H9 (cell line): ENCODE measurements at regions not wholly inside any gene's neighbourhood (a gene's known extent, or its start where the extent isn't known, plus 50 kb on each side); places are given as distances from the start of the nearest gene placed in this dataset.

Source experiments
- DNase-seq: peaks from one replicate; pipeline ENCODE4 v3.0.0-alpha.2; 2017
- H2AFZ ChIP-seq: one replicate; pipeline ENCODE4 v1.6.1; 2013; ENCODE audit warnings: mild to moderate bottlenecking, low read length, control low read depth, moderate library complexity
- H2AK5ac ChIP-seq: 2 replicates; pipeline ENCODE4 v1.6.1; 2013; ENCODE audit warnings: low read length, control low read depth, mixed read lengths; ENCODE audit not compliant: insufficient read length
- H2BK120ac ChIP-seq: one replicate; pipeline ENCODE4 v1.6.1; 2013; ENCODE audit warnings: low read depth, mild to moderate bottlenecking, low read length, control low read depth, inconsistent platforms; ENCODE audit not compliant: poor library complexity, severe bottlenecking
- H2BK12ac ChIP-seq: 2 replicates; pipeline ENCODE4 v1.6.1; 2013; ENCODE audit warnings: low read length, control low read depth, mixed read lengths, low read depth; ENCODE audit not compliant: insufficient read length
- H2BK15ac ChIP-seq: 2 replicates; pipeline ENCODE4 v1.6.1; 2013; ENCODE audit warnings: low read depth, low read length, control low read depth
- H2BK20ac ChIP-seq: one replicate; pipeline ENCODE4 v1.6.1; 2013; ENCODE audit warnings: low read depth, mild to moderate bottlenecking, low read length, control low read depth, inconsistent platforms; ENCODE audit not compliant: poor library complexity, severe bottlenecking
- H2BK5ac ChIP-seq: 2 replicates; pipeline ENCODE4 v1.6.1; 2013; ENCODE audit warnings: low read length, control low read depth, mixed read lengths; ENCODE audit not compliant: insufficient read length
- H3K14ac ChIP-seq: 2 replicates; pipeline ENCODE4 v1.6.1; 2013; ENCODE audit warnings: low read length, control low read depth; ENCODE audit not compliant: insufficient read depth
- H3K18ac ChIP-seq: 2 replicates; pipeline ENCODE4 v1.6.1; 2013; ENCODE audit warnings: low read depth, mild to moderate bottlenecking, mixed read lengths, low read length, control low read depth; ENCODE audit not compliant: insufficient read length
- H3K23ac ChIP-seq: 2 replicates; pipeline ENCODE4 v1.6.1; 2013; ENCODE audit warnings: low read length, control low read depth, mixed read lengths, low read depth; ENCODE audit not compliant: insufficient read length
- H3K23me2 ChIP-seq: 2 replicates; pipeline ENCODE4 v1.6.1; 2013; ENCODE audit warnings: low read depth, mild to moderate bottlenecking, mixed read lengths, low read length, control low read depth; ENCODE audit not compliant: insufficient read length, poor library complexity, severe bottlenecking
- H3K27ac ChIP-seq: 2 replicates; pipeline ENCODE4 v1.5.1; 2013; ENCODE audit warnings: low read length, control low read depth, mixed read lengths, low read depth; ENCODE audit not compliant: insufficient read length
- H3K27me3 ChIP-seq: 2 replicates; pipeline ENCODE4 v1.6.1; 2013; ENCODE audit warnings: low read length, control low read depth, inconsistent platforms; ENCODE audit not compliant: insufficient read depth
- H3K4ac ChIP-seq: 2 replicates; pipeline ENCODE4 v1.6.1; 2013; ENCODE audit warnings: low read depth, mild to moderate bottlenecking, control low read depth, inconsistent platforms, low read length, moderate library complexity
- H3K4me1 ChIP-seq: 2 replicates; pipeline ENCODE4 v1.6.1; 2013; ENCODE audit warnings: low read length, control low read depth, inconsistent platforms; ENCODE audit not compliant: insufficient read depth
- H3K4me2 ChIP-seq: 2 replicates; pipeline ENCODE4 v1.6.1; 2013; ENCODE audit warnings: low read length, control low read depth, mixed read lengths; ENCODE audit not compliant: insufficient read length, insufficient read depth
- H3K56ac ChIP-seq: 2 replicates; pipeline ENCODE4 v1.6.1; 2013; ENCODE audit warnings: low read depth, mild to moderate bottlenecking, mixed read lengths, low read length, control low read depth; ENCODE audit not compliant: insufficient read length
- H3K79me1 ChIP-seq: 2 replicates; pipeline ENCODE4 v1.6.1; 2013; ENCODE audit warnings: low read depth, mild to moderate bottlenecking, moderate library complexity, low read length, control low read depth, inconsistent platforms; ENCODE audit not compliant: insufficient read depth, poor library complexity, severe bottlenecking
- H3K79me2 ChIP-seq: 2 replicates; pipeline ENCODE4 v1.6.1; 2013; ENCODE audit warnings: low read length, control low read depth, inconsistent platforms; ENCODE audit not compliant: insufficient read depth
- H3K9ac ChIP-seq: 2 replicates; pipeline ENCODE4 v1.6.1; 2013; ENCODE audit warnings: low read length, control low read depth, mixed read lengths; ENCODE audit not compliant: insufficient read length; ENCODE audit errors: extremely low read depth
- H3K9me3 ChIP-seq: one replicate; pipeline ENCODE4 v1.6.1; 2013; ENCODE audit warnings: low read depth, low read length, inconsistent platforms; ENCODE audit not compliant: control insufficient read depth
- H3T11ph ChIP-seq: one replicate; pipeline ENCODE4 v1.6.1; 2013; ENCODE audit warnings: mild to moderate bottlenecking, low read length, control low read depth, inconsistent platforms
- H4K20me1 ChIP-seq: one replicate; pipeline ENCODE4 v1.6.1; 2013; ENCODE audit not compliant: control insufficient read depth, insufficient read length, insufficient read depth
- H4K5ac ChIP-seq: 2 replicates; pipeline ENCODE4 v1.6.1; 2013; ENCODE audit warnings: low read depth, mild to moderate bottlenecking, mixed read lengths, low read length, control low read depth; ENCODE audit not compliant: insufficient read length
- H4K8ac ChIP-seq: replicated peaks from 2 replicates; pipeline ENCODE4 v1.6.1; 2013; ENCODE audit warnings: low read length, control low read depth, mixed read lengths, low read depth; ENCODE audit not compliant: insufficient read length
- H4K91ac ChIP-seq: 2 replicates; pipeline ENCODE4 v1.6.1; 2013; ENCODE audit warnings: low read depth, mild to moderate bottlenecking, moderate library complexity, mixed read lengths, low read length, control low read depth; ENCODE audit not compliant: insufficient read length
- H3K27ac Mint-ChIP-seq, 3 experiments: 2 replicates in 2 of 3; 3 replicates in 1 of 3; pipeline ENCODE4 v1.8.0; 2020 to 2021; ENCODE audit warnings: mixed read lengths in 3 of 3, mild to moderate bottlenecking in 1 of 3, moderate library complexity in 1 of 3
- H3K27me3 Mint-ChIP-seq: 2 replicates; pipeline ENCODE4 v1.8.0; 2021; ENCODE audit warnings: low read depth, mild to moderate bottlenecking, moderate library complexity, mixed read lengths
- H3K36me3 Mint-ChIP-seq, 3 experiments: 2 replicates in 2 of 3; 3 replicates in 1 of 3; pipeline ENCODE4 v1.8.0; 2020 to 2021; ENCODE audit warnings: low read depth in 3 of 3, mixed read lengths in 3 of 3; ENCODE audit not compliant: insufficient read depth in 1 of 3
- H3K4me1 Mint-ChIP-seq, 2 experiments: 2 replicates each; pipeline ENCODE4 v1.8.0; 2020; ENCODE audit warnings: mixed read lengths in 2 of 2
- H3K4me3 Mint-ChIP-seq, 2 experiments: 2 replicates in 1 of 2; 3 replicates in 1 of 2; pipeline ENCODE4 v1.8.0; 2020 to 2021; ENCODE audit warnings: mild to moderate bottlenecking in 2 of 2, mixed read lengths in 2 of 2, moderate library complexity in 1 of 2
- H3K9me3 Mint-ChIP-seq, 2 experiments: 2 replicates in 1 of 2; 3 replicates in 1 of 2; pipeline ENCODE4 v1.8.0; 2020; ENCODE audit warnings: mild to moderate bottlenecking in 2 of 2, mixed read lengths in 2 of 2, moderate library complexity in 1 of 2
- WGBS: extraction: QIAGEN DNeasy Blood & Tissue Kit; methylation state at CpG from one replicate; pipeline ENCODE4 v1.1.7; 2013; ENCODE audit warnings: missing lambda C conversion rate, low lambda C conversion rate, mixed read lengths; ENCODE audit not compliant: insufficient read length; ENCODE audit errors: extremely low coverage; 5-methylcytosine and 5-hydroxymethylcytosine counted together
- TF ChIP-seq, protein P1 (sequence below): fragments of 200-600 bp; sonication (generic); conservative IDR thresholded peaks from 3 replicates; pipeline ENCODE4 v1.8.0; 2021; ENCODE audit warnings: antibody characterized with exemption, mild to moderate bottlenecking

DNA sequence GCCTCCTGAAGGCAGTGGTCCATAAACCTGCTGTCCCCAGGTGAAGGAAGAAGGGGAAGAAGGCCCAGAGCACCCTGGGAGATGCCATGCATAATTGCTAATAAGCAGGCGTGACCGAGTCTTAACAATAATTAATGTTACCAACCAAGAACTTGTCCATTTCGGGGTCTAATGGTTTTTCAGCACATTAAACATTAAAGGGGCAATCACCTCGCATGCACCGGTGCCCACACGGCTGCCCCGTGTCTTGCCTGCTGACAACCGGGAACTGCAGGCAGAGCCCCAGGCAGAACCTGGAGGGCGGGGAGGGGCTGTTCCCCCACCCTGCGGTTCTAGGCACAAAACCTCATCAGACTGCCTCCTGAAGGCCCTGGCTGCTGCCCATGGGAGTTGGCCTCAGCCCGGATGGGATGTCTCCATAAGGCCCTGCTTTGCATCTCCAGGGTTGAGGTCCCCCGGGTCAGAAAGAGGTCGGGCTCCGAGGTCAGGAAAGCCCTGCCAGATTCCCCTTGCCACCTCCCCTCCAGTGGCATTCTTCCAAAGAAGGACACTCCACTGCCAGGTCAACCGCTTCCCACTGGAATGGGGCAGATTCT is 169.0 kb downstream of the BUD13 start:
- Histone ChIP-seq H2BK120ac (no peak overlapping the region), H3K4me1 (no peaks in the 10 kb centered on the region), H2AFZ (no peak overlapping the region), H3K23ac (no peak overlapping the region), H3K79me1 (no peaks in the 10 kb centered on the region), H3K14ac (no peak overlapping the region), H3K79me2 (no peaks in the 10 kb centered on the region), H3K27me3 (no peaks in the 10 kb centered on the region; the same call in 1 of the 2 replicates), H3T11ph (no peak overlapping the region), H3K56ac (no peak overlapping the region), H4K8ac (no peak overlapping the region), H3K23me2 (no peaks in the 10 kb centered on the region), H2BK15ac (no peak overlapping the region), H3K4ac (no peak overlapping the region), H3K18ac (no peak overlapping the region), H3K27ac (no peak overlapping the region), H2BK12ac (no peak overlapping the region), H3K9me3 (no peaks in the 10 kb centered on the region), H3K9ac (no peak overlapping the region), H2AK5ac (no peak overlapping the region), H4K5ac (no peak overlapping the region), H4K91ac (no peak overlapping the region), H3K4me2 (no peak overlapping the region), H2BK20ac (no peak overlapping the region), H4K20me1 (no peaks in the 10 kb centered on the region), H2BK5ac (no peak overlapping the region)
- WGBS, result no CpG with 5 or more reads among the region's 15 CpGs
- DNase-seq, result no peak
- TF ChIP-seq, protein P1, sequence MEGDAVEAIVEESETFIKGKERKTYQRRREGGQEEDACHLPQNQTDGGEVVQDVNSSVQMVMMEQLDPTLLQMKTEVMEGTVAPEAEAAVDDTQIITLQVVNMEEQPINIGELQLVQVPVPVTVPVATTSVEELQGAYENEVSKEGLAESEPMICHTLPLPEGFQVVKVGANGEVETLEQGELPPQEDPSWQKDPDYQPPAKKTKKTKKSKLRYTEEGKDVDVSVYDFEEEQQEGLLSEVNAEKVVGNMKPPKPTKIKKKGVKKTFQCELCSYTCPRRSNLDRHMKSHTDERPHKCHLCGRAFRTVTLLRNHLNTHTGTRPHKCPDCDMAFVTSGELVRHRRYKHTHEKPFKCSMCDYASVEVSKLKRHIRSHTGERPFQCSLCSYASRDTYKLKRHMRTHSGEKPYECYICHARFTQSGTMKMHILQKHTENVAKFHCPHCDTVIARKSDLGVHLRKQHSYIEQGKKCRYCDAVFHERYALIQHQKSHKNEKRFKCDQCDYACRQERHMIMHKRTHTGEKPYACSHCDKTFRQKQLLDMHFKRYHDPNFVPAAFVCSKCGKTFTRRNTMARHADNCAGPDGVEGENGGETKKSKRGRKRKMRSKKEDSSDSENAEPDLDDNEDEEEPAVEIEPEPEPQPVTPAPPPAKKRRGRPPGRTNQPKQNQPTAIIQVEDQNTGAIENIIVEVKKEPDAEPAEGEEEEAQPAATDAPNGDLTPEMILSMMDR, result no peak
- Mint-ChIP-seq H3K36me3 (no peaks in the 10 kb centered on the region), H3K27me3 (peaks cover 44% of the 10 kb centered on the region), H3K4me1 (peaks cover 10 to 11% of the 10 kb centered on the region in 2 experiments), H3K27ac (no peak overlapping the region), H3K9me3 (no peaks in the 10 kb centered on the region; a peak in 1 of 5 replicates), H3K4me3 (no peak overlapping the region)
